ENCODE measurements at regions not wholly inside any gene's neighbourhood (a gene's known extent, or its start where the extent isn't known, plus 50 kb on each side); places are given as distances from the start of the nearest gene placed in this dataset.

DNA sequence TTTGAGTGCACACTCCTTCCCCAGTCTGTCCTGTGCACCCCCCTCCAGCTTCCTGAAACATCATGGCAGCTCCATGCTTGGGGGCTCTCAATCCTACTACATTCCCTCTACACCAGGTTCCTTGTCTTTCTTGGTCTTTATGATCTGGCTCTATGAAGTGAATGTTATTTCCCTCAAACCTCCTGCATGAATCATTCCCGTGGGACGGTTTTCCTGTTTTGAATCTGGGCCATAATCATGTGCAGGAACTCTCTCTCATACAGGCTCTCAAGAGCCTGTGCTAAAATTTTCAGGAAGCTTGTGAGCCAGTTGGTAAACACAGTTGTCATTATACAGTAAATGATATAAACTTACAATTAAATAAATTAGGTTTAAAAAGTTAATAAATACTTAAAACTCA is 89.8 kb upstream of the KCNE2 start:
- H3K9me3 ChIP-seq (ENCODE audit: control insufficient read depth, low read depth, low read length), result no peaks in the 10 kb centered on the region
- no peak overlapping the region for H3K4me2 ChIP-seq (ENCODE audit: control insufficient read depth, extremely low read depth, insufficient read depth, low read depth, low read length)
- H4K20me1 ChIP-seq (ENCODE audit: control insufficient read depth, extremely low read depth, insufficient read depth, low read length), result no peaks in the 10 kb centered on the region
- no peaks in the 10 kb centered on the region for H3K79me2 ChIP-seq (ENCODE audit: control insufficient read depth, insufficient read depth, low read length)
- FAIRE-seq, result no peak
- H3K4me3 ChIP-seq (ENCODE audit: control insufficient read depth in 2 of 3, extremely low read depth in 1 of 3, insufficient read depth in 2 of 3, low read depth in 1 of 3, low read length in 3 of 3), result no peak overlapping the region
- dilution Hi-C loops (cut with MboI; ENCODE audit: extremely low pct_ligation_motif_present, low sequenced_read_pairs), result no loop called here
- H3K4me1 ChIP-seq (ENCODE audit: control insufficient read depth, extremely low read depth, insufficient read depth, low read length), result no peaks in the 10 kb centered on the region
- no peaks in the 10 kb centered on the region for H3K9me1 ChIP-seq (ENCODE audit: control insufficient read depth, extremely low read depth, insufficient read depth, low read length)
- DNase-seq (ENCODE audit: low read depth, low spot score), result no peak
- H3K9ac ChIP-seq (ENCODE audit: control insufficient read depth, extremely low read depth, insufficient read depth, low read length), result no peak overlapping the region
- H2AFZ ChIP-seq (ENCODE audit: control insufficient read depth, low read length), result no peak overlapping the region
- H3K36me3 ChIP-seq (ENCODE audit: control insufficient read depth in 2 of 2, extremely low read depth in 1 of 2, insufficient read depth in 2 of 2, low read length in 2 of 2), result no peaks in the 10 kb centered on the region
- H3K27ac ChIP-seq (ENCODE audit: control insufficient read depth, insufficient read depth, low read length), result no peak overlapping the region
- no peaks in the 10 kb centered on the region for H3K27me3 ChIP-seq (ENCODE audit: control insufficient read depth, extremely low read depth, insufficient read depth, low read length)
- TF ChIP-seq CTCF (optimal IDR thresholded peaks at IDR 0.05 in 1 of 3, IDR thresholded peaks at IDR 0.05 in 1 of 3, conservative IDR thresholded peaks at IDR 0.05 in 1 of 3; ENCODE audit: extremely low read depth in 1 of 3, insufficient read depth in 2 of 3, low read length in 3 of 3) (no peak), EZH2 (IDR thresholded peaks at IDR 0.05; ENCODE audit: low read length) (no peak)

DNA sequence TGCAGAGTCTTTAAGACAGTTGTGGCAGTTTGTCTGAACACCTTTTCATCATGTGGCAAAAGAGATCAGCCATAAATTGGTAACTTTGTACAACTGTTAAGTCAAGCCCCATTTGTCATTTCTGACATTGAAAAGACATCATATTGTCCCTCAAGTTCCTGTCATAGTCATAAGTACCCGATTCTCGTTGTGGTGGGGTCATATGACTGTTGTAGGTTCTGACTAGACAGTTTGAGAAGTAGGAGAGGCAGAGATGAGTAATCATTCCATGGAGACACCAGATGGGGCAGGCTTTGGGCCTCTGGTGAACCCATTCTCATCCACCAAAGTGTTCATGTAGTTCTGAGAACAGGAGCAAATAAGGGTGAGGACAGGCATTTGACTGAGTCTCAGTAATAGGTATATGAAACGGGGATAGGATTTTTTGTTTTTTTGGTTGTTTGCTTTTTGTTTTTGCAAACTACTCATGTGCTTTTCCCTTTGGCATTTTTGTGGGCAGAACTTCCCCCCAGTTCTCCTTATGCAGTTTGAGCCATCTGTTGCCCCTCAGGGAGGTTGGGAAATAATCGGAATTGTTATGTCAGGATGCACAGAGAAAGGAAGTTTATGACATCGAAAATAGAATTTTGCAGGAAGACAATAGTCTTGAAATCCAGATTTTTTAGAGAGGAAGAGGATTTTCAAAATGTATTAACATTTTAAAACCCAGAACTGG is 86.9 kb upstream of the KCNE2 start:
- FAIRE-seq (no peak), DNase-seq (ENCODE audit: low read depth, low spot score) (no peak)
- Histone ChIP-seq H3K27me3 (ENCODE audit: control insufficient read depth, extremely low read depth, insufficient read depth, low read length) (no peaks in the 10 kb centered on the region), H3K27ac (ENCODE audit: control insufficient read depth, insufficient read depth, low read length) (no peak overlapping the region), H3K79me2 (ENCODE audit: control insufficient read depth, insufficient read depth, low read length) (no peaks in the 10 kb centered on the region), H3K36me3 (ENCODE audit: control insufficient read depth in 2 of 2, extremely low read depth in 1 of 2, insufficient read depth in 2 of 2, low read length in 2 of 2) (no peaks in the 10 kb centered on the region), H3K4me2 (ENCODE audit: control insufficient read depth, extremely low read depth, insufficient read depth, low read depth, low read length) (no peak overlapping the region), H2AFZ (ENCODE audit: control insufficient read depth, low read length) (no peak overlapping the region), H3K9me3 (ENCODE audit: control insufficient read depth, low read depth, low read length) (no peaks in the 10 kb centered on the region), H4K20me1 (ENCODE audit: control insufficient read depth, extremely low read depth, insufficient read depth, low read length) (no peaks in the 10 kb centered on the region), H3K4me3 (ENCODE audit: control insufficient read depth in 2 of 3, extremely low read depth in 1 of 3, insufficient read depth in 2 of 3, low read depth in 1 of 3, low read length in 3 of 3) (no peak overlapping the region), H3K9ac (ENCODE audit: control insufficient read depth, extremely low read depth, insufficient read depth, low read length) (no peak overlapping the region), H3K9me1 (ENCODE audit: control insufficient read depth, extremely low read depth, insufficient read depth, low read length) (no peaks in the 10 kb centered on the region), H3K4me1 (ENCODE audit: control insufficient read depth, extremely low read depth, insufficient read depth, low read length) (peaks cover 21% of the 10 kb centered on the region)
- no peak for TF ChIP-seq EZH2 (IDR thresholded peaks at IDR 0.05; ENCODE audit: low read length)
- TF ChIP-seq CTCF (optimal IDR thresholded peaks at IDR 0.05 in 1 of 3, IDR thresholded peaks at IDR 0.05 in 1 of 3, conservative IDR thresholded peaks at IDR 0.05 in 1 of 3; ENCODE audit: extremely low read depth in 1 of 3, insufficient read depth in 2 of 3, low read length in 3 of 3), result no peak
- dilution Hi-C loops (cut with MboI; ENCODE audit: extremely low pct_ligation_motif_present, low sequenced_read_pairs), result no loop called here

All from keratinocyte (primary cell).